GM18517 (cell line): ENCODE measurements at regions not wholly inside any gene's neighbourhood (a gene's known extent, or its start where the extent isn't known, plus 50 kb on each side); places are given as distances from the start of the nearest gene placed in this dataset.
"Not testable (repeated sequence)": the region's sequence is repeated elsewhere in the genome, so short reads cannot be mapped to it uniquely, and the experiment has no call there.

Experiments used
- ATAC-seq: cut with Tn5 transposase; IDR thresholded peaks from one replicate; pipeline ENCODE4 v1.9.1; 2021; ENCODE audit warnings: mild to moderate bottlenecking, moderate library complexity; ENCODE audit not compliant: unreplicated experiment

DNA sequence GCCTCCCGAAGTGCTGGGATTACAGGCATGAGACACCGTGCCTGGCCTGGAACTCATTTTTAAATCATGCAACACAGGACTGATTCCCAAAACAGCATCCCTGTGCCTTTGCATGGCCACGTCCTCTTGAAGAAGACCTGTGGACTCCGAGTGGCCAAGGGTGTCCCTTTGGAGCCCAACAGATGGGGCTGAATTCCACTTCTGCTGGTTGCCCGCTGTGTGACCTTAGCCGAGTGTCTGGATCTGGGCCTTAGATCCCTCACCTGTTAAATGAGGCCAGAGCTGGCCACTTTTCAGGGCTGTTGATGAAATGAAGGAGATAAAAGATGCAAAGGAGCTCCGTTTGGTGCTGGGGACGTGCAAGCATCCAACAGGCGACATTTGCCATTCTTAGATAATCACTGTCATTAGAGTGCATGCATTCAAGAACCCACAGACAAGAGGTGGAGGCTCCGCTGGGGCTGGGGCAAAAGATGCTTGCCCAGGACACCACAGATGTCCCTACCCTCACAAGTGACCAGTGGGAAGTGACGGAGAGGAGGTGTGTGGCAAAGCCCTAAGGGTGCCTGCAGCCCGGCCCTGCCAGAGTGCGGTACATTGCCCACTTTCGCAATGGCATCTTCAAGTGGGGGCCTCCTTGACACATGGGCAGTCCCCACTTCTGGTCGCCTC, 354.1 kb upstream of the TNRC6C start:
- ATAC-seq, result no peak

DNA sequence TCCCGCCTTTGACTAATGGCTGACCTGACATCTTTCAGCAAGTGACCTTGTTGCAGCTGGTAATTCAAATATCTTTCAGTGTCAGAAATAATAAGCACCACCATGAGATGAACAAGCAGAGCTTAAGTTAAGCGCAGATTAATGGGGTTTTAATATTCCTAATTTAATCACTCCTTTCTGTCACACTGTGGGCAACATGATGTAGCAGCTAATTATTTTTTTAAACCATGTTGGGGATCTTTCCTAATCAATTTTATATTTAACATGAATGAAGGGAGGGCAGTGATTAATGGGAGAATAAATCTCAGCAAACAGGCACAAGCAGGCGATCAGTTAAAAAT, 353.6 kb upstream of the TNRC6C start:
- ATAC-seq, result no peak

DNA sequence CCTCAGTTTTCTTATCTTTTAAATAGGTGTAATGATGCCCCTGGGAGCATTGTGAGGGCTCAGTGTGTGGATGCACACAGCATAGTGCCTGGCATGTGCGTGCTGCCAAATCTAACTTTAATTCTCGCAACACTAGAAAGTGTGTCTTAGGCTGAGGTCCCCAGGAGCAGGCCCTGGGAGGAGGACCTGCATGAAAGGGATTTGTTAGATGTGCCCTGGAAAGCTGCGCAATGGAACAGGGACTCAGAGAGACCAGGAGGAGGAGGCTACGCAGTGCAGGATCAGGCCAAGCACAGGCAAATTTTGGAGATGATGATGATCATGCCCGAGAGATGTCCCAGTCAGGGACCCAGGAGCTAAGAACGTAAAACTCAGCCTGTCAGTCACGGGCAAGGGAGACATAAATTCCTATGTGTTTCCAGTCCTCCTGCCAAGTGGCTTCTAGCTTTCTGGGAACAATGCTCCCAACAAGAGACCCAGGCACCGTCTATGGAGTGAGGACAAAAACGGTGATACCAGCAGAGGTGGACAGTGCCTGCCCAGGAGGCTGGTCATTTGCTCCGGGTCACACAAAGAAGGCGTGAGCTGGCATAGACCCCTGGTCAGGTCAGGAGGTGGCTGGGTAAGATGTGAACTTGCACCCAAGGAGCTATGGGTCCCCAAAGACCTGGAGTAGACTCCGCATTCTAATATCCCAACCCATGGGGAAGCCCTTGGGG, 352.2 kb upstream of the TNRC6C start:
- no peak for ATAC-seq

DNA sequence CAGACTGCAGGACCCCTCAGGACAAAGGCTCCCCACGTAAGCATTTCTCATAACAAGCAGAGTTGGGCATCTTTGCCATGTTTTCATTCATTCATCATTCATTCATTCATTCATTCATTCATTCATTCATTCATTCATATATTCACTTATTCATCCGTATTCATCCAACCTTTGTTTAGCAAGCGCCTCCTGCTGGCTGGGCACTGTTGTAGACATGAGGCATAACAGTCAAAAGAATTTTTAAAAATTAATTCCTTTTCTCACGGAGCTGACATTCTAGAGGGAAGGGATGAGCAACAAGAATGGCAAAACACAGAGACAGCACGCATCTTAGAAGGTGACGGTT, 351.7 kb upstream of the TNRC6C start:
- ATAC-seq, result no peak

DNA sequence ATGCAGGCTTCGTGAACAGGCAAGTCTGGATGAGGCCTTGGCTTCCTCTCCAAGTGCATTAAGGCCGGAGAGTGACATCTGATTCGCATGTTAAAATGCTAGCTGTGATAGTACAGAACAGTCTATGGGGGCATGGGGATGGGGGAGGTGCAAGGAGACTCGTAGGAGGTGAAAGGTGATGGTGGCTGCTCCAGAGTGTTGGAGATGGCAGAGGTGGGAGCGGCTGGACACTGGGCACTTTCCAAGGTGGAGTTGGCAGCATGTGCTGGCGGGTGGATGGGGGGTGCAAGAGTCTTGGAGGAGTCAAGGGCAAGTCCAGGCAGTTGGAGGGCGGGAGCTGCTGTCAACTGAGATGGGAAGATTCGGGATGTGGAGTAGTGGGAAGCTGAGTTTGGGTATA, 350.9 kb upstream of the TNRC6C start:
- no peak for ATAC-seq

DNA sequence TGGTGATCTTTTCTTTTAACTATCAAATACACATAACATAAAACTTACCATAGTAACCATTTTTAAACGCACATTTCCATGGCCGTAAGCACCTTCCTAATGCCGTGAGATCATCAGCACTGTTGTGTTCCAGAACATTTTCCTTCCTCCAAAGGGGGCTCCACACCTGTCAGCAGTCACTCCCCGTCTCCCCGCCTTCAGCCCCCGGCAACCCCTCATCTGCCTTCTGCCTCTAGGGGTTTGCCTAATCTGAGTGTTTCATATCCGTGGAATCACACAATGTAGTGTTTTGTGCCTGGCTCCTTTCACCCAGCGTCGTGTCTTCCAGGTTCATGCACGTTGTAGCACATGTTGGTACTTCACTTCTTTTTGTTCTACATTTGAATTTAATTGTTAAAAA, 350.1 kb upstream of the TNRC6C start:
- no peak for ATAC-seq

DNA sequence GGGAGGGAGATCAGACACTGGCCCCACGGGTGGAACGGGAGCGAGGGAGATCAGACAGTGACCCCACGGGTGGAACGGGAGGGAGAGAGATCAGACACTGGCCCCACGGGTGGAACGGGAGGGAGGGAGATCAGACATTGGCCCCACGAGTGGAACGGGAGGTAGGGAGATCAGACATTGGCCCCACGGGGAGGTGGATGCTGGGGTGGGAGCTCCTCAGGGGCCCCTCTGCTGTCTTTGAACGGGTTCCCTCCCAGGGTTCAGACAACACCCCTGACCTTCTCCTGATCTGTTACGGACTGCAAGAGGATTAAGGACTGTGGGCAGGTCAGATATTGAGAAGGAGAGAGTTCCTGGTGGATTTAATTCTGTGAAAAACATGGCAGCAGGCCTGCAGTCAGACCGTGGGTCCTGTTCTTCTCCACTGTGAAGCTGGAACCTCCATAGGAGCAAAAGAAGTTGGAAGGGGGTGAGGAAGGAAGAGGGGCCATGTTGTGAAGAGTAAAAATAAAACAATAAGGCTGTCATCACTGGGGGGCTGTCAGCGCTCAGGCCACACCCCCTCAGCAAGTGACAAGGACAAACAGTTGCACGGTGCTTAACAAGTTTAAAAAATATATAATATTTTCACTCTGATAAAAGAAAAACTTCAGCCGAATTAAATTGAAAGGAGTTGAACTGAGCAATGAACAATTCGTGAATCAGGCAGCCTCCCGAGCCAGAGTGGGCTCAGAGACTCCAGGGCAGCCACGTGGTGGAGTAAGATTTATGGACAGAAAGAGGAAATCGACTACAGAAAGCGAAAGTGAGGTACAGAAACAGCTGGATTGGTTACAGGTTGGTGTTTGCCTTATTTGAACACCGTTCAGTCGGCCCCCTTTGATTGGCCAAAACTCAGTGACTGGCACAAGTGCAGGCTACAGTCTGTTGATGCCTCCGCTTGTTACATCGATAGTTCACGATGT, 348.7 kb upstream of the TNRC6C start:
- no peak for ATAC-seq

DNA sequence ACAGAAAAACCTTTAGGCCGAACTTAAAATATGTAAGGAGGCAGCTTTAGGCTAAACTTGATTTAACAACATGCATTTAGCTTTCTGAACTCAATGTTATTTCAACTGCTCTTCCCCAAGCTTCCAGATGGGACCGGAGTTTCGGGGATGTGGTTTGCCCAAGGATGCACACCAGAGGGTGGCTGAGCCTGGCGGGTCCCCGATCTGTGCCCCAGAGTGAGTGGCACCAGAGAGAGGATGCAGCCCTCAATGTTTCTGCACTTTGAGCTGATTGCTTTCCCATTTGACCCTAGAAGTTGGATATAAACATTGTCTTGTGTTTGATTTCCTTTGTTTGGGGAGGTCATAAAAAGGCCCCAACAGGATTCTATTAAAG, 348.0 kb upstream of the TNRC6C start:
- ATAC-seq, result no peak

DNA sequence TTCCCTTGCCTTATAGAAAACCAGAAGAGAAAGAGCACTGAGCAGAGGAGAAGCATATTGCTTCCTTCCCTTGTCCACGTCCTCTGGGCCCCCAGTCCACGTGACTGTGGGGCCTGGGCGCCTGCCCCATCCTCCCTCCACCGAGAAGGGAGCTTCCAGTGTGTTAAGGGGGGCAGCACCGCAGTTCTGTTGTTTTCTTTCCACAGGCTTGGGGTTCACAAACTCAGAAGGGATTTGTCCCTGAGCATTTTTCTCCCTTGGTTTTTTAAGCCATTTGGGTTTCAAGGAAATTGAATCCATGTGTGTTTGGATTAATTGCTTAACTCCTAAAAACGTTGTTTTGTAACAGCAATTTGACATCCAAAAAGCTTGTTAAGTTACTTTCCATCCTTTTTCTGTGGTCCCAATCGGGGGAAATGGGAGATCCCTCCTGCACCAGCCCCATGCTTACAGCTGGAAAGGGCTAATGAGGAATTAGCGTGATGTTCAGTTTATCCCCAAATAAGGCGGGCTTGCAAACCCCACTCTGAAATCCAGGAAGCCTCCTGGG, 347.5 kb upstream of the TNRC6C start:
- ATAC-seq, result no peak

DNA sequence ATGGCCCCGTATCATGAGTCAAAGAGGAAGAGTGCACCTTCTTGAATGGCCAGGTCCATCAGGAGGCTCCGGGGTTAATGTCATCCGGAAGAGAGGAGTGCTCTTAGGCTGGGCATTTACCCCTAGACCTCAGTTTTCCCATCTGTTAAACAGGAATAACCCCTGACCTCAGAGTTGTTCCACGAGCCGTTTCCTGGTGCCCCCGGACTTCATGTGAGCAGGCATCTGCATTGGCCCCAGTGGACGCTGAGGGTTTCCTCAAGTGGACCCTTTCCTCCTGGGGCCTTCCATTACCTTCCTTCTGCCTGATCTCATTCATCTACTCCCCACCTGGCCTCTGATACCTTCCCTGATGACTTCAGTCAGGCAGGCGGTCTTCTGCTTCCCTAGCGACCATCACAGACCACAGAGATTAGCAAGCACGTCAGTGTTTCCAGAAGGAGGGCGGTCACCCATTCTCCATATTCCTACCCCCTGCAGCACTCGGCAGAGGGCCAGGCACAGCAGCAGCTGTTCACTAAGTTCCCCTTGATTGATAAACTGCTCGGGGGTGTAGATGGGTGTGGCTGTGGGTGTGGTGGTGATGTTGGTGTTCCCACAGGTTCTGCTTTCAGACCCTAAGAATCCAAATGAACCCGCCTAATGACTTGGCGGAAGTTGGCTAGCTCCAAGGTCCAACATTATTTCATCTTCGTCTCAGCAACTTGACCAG, 346.6 kb upstream of the TNRC6C start:
- ATAC-seq, result no peak

DNA sequence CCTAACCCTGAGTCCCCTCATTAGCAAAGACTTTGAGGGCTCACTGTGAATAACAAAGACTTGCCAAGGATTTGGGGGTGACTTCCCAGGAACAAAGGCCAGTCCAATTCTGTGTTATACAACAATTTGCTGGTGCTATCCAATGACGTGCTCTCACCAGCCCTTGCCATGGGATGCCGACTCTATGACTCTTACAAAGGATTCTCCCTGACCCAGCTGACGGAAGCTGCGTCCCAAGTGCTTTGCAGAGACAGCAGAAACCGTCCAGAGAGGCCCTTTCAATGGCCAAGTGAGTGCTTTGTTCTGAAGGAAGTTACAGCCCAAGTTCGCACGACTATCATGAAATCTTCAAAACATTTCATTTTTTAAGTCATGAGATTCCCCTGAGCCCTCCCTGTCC, 345.3 kb upstream of the TNRC6C start:
- ATAC-seq, result no peak

DNA sequence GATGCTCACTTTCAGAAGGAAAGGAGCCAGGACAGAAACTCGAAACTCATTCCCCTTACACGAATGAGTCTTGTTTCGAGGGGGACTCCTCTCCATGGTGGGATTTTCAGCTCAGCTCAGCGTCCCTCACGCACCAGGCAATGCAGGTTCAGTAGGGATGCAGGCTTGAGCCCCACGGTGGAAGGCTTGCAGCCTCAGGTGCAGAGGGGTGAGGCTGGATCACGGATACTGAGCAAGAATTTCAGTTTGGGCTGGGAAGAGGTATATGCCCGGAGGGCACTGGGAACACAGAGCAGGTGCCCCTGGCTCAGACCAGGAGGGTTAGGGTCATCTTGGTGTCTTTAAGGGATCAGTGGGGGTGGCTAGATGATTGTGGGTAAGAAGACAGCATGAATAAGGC, 344.9 kb upstream of the TNRC6C start:
- no peak for ATAC-seq

DNA sequence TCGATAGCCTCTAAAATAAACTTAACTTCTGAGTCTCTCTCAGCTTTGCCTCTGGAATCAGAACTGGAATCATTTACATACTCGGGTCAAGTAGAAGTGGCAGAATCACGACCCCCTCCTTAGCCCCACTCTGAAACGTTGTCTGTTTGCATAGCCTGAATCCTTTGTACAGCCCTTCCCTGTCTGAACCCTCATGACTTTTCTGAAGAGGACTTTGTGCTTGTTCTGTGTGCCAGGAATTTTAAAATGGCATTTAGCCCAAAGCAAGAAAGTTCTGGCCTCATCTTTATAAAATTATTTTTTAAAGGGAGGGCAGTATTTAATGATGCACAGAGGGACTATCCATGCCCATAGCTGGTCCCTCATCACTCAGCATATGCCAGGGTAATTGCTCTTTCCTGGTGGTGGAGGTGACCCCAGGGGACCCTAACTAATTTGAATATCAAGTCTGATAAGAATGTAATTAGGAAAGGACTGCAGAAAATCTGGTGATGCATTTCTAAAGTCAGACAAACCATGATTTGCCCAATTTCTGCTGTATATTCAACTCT, 342.7 kb upstream of the TNRC6C start:
- ATAC-seq, result no peak

DNA sequence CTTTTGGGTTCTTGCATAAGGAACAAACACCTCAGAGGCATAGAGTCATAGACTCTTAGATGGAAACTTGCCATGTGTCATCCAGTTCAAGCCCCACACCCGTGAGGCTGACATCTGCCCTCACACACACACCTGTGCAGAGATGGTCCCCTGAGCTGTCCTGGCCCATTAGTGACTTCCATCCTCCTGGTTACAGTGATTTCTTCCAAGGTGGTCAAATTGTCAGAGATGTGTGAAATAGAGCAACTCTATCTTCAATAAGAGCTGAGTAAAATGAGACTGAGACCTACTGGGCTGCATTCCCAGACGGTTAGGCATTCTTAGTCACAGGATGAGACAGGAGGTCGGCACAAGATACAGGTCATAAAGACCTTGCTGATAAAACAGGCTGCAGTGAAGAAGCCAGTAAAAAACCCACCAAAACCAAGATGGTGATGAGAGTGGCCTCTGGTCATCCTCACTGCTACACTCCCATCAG, 342.2 kb upstream of the TNRC6C start:
- no peak for ATAC-seq

DNA sequence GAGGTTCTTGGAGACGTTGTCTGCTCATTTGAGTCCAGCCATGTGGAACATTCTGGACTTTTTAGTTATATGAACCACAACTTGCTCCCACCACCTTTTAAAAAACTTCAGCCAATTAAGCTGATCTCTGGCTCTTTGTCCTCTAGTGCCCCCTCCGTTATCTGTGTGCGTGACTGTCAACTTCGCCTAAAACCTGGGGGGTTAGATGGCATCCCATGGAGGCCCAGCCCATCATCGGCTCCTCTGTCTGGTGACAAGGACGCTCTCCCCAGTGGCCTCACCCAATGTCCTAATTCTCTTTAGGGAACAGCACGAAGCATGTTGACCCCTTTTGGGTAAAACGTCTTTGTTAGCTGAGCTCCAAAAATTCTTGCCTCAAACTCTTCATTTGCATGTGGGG, 341.0 kb upstream of the TNRC6C start:
- ATAC-seq, result no peak

DNA sequence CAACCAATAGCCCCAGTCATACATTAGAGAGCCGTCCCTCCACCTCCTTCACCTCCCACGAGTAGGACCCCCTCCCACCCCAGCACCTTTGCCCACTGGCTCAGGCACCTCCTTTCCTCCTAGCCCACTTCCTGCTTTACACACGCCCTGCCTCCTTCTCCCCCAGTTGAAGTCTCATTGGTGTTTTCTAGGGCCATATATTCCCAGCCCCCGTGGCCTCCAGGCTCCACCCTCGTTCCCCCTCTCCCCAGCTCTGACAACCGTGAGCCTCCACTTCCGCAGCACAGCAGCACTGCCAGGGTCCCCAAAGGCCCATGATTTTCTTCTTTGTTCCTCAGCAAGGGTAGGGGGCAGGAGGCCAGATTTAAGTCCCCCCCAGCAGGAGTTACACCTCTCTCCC, 340.3 kb upstream of the TNRC6C start:
- ATAC-seq, result no peak

DNA sequence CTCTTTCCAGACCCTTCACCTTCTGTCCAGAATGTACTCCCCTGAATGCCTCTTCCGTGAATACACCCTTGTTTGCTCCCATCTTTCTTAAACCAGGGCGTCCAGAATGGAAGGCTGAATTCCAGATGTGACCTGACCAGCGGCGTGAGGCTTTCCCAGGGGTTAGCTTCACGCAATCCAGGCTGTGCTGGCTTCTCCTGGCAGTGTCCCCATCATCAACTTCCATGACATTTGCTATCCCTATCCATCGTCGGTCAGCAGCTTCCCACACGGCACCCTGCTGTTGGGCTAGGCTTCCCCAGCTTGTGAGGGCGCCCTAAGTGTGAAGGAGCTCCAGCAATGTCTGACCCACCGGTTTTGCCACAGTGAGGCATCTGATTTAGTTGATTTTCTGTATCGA, 339.8 kb upstream of the TNRC6C start:
- no peak for ATAC-seq

DNA sequence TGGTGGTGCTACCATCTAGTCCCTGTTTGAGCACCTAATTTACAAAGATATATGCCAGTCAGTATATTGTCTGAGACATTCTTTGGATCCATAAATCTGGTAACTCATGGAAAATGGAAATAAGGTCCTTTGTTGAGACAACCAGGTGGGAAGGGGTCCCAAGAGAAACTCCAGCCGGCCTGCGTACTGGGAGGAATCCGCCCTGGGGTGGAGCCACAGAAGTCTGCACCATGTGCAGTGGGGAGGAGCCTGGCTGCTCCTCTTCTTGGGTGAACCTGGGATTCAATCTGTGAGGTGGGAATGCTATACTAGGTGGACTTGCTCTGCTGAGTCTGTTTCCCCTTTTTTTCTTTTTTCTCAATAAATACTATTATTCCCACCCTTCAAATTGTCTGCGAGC, 339.2 kb upstream of the TNRC6C start:
- ATAC-seq, result no peak

DNA sequence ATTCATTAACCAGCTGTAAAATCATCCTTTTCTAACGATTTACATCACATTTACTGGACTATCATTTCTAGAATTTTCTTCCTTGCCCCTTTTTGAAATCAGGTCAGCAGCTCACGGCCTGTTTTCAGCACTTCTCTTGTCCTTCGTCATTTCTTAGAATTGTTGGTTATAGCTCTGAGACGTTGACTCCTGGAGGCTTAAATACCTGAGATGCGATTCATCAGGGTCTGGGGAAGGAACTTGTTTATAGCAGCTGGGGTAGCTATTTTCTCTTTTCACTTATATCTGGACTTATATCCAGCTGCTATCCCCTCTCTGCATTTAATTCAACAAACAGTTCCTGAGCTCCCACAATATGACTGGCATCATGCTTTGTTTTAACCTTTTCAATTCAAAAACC, 338.7 kb upstream of the TNRC6C start:
- ATAC-seq, result no peak

DNA sequence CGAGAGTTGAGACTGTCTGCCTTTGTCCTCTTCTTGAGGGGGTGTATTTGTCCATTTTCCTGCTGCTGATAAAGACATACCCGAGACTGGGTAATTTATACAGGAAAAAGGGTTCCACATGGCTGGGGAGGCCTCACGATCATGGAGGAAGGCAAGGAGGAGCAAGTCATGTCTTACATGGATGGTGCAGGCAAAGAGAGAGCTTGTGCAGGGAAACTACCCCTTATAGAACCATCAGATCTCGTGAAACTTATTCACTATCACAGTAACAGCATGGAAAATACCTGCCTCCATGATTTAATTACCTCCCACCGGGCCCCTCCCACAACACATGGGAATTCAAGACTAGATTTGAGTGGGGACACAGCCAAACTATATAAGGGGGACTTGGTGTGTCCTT, 338.2 kb upstream of the TNRC6C start:
- ATAC-seq, result no peak

DNA sequence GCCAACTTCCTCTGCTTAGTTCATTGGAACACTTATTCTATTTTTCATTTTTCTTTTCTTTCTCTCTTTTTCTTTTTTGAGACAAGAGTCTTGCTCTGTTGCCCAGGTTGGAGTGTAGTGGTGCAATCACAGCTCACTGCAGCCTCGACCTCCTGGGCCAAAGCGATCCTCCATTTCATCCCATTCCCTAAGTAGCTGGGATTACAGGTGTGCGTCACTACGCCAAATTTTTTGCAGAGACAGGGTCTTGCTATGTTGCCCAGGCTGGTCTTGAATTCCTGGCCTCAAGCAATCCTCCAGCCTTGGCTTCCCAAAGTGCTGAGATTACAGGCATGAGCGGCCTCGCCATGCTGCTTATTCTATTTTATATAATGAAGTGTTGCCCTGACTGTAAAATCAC, 336.4 kb upstream of the TNRC6C start:
- ATAC-seq, result not testable (repeated sequence)
